ENCODE measurements at regions not wholly inside any gene's neighbourhood (a gene's known extent, or its start where the extent isn't known, plus 50 kb on each side); places are given as distances from the start of the nearest gene placed in this dataset.

- TF ChIP-seq POLR2AphosphoS5 (IDR thresholded peaks at IDR 0.05; ENCODE audit: insufficient read depth, low read depth, low read length) (no peak), POLR2A (IDR thresholded peaks at IDR 0.05; ENCODE audit: low read depth, low read length) (no peak), EZH2 (IDR thresholded peaks at IDR 0.05; ENCODE audit: borderline replicate concordance, low read depth, low read length, severe bottlenecking) (no peak), CTCF (IDR thresholded peaks at IDR 0.05; ENCODE audit: extremely low read depth in 1 of 2, insufficient read depth in 1 of 2, low read depth in 1 of 2, low read length in 2 of 2) (no peak)
These were observed 150.0 kb downstream of the BTBD3 start for GRCh38 chr20:12067686-12068085.
